Prostate gland (tissue), 2 donors: ENCODE measurements at regions not wholly inside any gene's neighbourhood (a gene's known extent, or its start where the extent isn't known, plus 50 kb on each side); places are given as distances from the start of the nearest gene placed in this dataset.
"Not testable (repeated sequence)": the region's sequence is repeated elsewhere in the genome, so short reads cannot be mapped to it uniquely, and the experiment has no call there.

Source experiments
- POLR2A ChIP-seq: fragments of 450-650 bp; IDR thresholded peaks from one replicate; pipeline ENCODE4 v1.6.1; 2016; ENCODE audit warnings: antibody characterized with exemption, mild to moderate bottlenecking
- POLR2AphosphoS5 ChIP-seq: sonication (generic); formaldehyde crosslinking; IDR thresholded peaks from one replicate; pipeline ENCODE4 v1.6.1; 2017; ENCODE audit warnings: antibody characterized with exemption
- TF ChIP-seq, protein P1 (sequence below), 4 experiments: fragments of 200-600 bp in 2 of 4; fragments of 450-650 bp in 2 of 4; sonication (generic) in 2 of 4; IDR thresholded peaks; 1 replicate in 3 of 4; 2 replicates in 1 of 4; pipeline ENCODE4 v1.5.1; 2016 to 2019; ENCODE audit warnings: antibody characterized with exemption in 4 of 4, mild to moderate bottlenecking in 2 of 4, moderate library complexity in 2 of 4

DNA sequence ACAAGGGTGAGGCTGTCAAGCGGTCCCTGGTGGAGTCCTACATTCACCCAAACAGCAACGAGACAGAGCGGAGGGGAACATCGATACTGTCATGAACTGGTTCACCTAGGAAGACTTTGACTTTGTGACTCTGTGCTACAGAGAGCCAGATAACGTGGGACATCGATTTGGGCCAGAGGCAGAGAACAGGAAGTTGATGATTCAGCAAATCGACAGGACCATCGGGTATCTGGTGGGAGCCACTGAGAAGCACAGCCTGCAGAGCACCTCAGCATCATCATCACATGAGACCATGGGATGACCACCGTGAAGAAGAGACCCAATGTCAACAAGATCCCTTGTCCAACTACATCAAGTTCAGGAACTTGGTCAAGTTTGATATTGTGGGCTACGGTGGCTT, 104.1 kb upstream of the DRD5 start:
- TF ChIP-seq POLR2A, POLR2AphosphoS5: not testable (repeated sequence)
- TF ChIP-seq, protein P1, sequence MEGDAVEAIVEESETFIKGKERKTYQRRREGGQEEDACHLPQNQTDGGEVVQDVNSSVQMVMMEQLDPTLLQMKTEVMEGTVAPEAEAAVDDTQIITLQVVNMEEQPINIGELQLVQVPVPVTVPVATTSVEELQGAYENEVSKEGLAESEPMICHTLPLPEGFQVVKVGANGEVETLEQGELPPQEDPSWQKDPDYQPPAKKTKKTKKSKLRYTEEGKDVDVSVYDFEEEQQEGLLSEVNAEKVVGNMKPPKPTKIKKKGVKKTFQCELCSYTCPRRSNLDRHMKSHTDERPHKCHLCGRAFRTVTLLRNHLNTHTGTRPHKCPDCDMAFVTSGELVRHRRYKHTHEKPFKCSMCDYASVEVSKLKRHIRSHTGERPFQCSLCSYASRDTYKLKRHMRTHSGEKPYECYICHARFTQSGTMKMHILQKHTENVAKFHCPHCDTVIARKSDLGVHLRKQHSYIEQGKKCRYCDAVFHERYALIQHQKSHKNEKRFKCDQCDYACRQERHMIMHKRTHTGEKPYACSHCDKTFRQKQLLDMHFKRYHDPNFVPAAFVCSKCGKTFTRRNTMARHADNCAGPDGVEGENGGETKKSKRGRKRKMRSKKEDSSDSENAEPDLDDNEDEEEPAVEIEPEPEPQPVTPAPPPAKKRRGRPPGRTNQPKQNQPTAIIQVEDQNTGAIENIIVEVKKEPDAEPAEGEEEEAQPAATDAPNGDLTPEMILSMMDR (IDR thresholded peaks at IDR 0.05): not testable (repeated sequence)
